ENCODE measurements at regions not wholly inside any gene's neighbourhood (a gene's known extent, or its start where the extent isn't known, plus 50 kb on each side); places are given as distances from the start of the nearest gene placed in this dataset.

GRCh38 chr21:28789523-28789922, 203.2 kb downstream of the LTN1 start:
- no peak for DNase-seq (ENCODE audit: low read depth)

GRCh38 chr21:28788030-28788429, 204.6 kb downstream of the LTN1 start:
- DNase-seq (ENCODE audit: low read depth), result no peak

- DNase-seq (ENCODE audit: low read depth), result no peak
These were observed 209.0 kb downstream of the LTN1 start for GRCh38 chr21:28783641-28784185.

- no peak for DNase-seq (ENCODE audit: low read depth)
These were observed 210.9 kb downstream of the LTN1 start for GRCh38 chr21:28781602-28782276.

- no peak for DNase-seq (ENCODE audit: low read depth)
These were observed 212.8 kb downstream of the LTN1 start for GRCh38 chr21:28779914-28780313.

GRCh38 chr21:28776251-28776650, 216.4 kb downstream of the LTN1 start:
- peak; percentile 78 for DNase-seq (ENCODE audit: low read depth)

- DNase-seq (ENCODE audit: low read depth), result no peak
These were observed 217.6 kb downstream of the LTN1 start for GRCh38 chr21:28775071-28775470.

- no peak for DNase-seq (ENCODE audit: low read depth)
These were observed 219.6 kb downstream of the LTN1 start for GRCh38 chr21:28773036-28773435.

- DNase-seq (ENCODE audit: low read depth), result peak; percentile 70
These were observed 220.7 kb downstream of the LTN1 start for GRCh38 chr21:28771790-28772501.

GRCh38 chr21:28770867-28771661, 221.6 kb downstream of the LTN1 start:
- DNase-seq (ENCODE audit: low read depth), result no peak

- no peak for DNase-seq (ENCODE audit: low read depth)
These were observed 223.0 kb downstream of the LTN1 start for GRCh38 chr21:28769683-28770082.

- no peak for DNase-seq (ENCODE audit: low read depth)
These were observed 223.9 kb downstream of the LTN1 start for GRCh38 chr21:28768753-28769152.

- DNase-seq (ENCODE audit: low read depth), result no peak
These were observed 225.2 kb downstream of the LTN1 start for GRCh38 chr21:28767523-28767922.

GRCh38 chr21:28763809-28764418, 228.8 kb downstream of the LTN1 start:
- DNase-seq (ENCODE audit: low read depth), result no peak

GRCh38 chr21:28762357-28762735, 230.3 kb downstream of the LTN1 start:
- DNase-seq (ENCODE audit: low read depth), result no peak

- no peak for DNase-seq (ENCODE audit: low read depth)
These were observed 230.9 kb downstream of the LTN1 start for GRCh38 chr21:28761674-28762356.

GRCh38 chr21:28758883-28759242, 233.8 kb downstream of the LTN1 start:
- no peak for DNase-seq (ENCODE audit: low read depth)

- DNase-seq (ENCODE audit: low read depth), result no peak
These were observed 234.4 kb downstream of the LTN1 start for GRCh38 chr21:28758042-28758882.

GRCh38 chr21:28754862-28755261, 237.8 kb downstream of the LTN1 start:
- no peak for DNase-seq (ENCODE audit: low read depth)

GRCh38 chr21:28754127-28754611, 238.5 kb downstream of the LTN1 start:
- no peak for DNase-seq (ENCODE audit: low read depth)

- DNase-seq (ENCODE audit: low read depth), result no peak
These were observed 240.5 kb downstream of the LTN1 start for GRCh38 chr21:28752131-28752530.

All from stromal cell of bone marrow (primary cell).